ENCODE measurements at regions not wholly inside any gene's neighbourhood (a gene's known extent, or its start where the extent isn't known, plus 50 kb on each side); places are given as distances from the start of the nearest gene placed in this dataset.
"Not testable (repeated sequence)": the region's sequence is repeated elsewhere in the genome, so short reads cannot be mapped to it uniquely, and the experiment has no call there.

DNA sequence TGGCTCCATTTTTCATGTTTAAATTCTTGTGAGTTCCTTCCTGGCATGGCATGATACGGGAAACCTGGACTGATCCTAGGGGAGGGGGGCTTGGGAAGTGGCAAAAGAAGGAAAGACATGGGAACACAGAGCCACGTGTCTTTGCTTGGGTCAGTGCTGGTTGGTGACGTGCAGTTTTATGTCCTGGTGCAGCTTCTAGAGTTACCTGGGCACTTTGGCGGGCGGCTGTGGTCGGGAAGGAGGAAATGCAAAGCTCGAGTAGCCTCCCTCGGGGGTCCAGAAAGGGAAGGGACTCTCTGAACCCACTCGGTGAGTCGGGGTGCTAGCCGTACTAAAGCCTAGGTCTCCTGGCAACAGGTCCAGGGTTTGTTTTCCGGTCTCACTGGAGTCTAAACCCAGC, 94.6 kb downstream of the APOB start:
- H3K27ac ChIP-seq: no peak overlapping the region
- no peak for TF ChIP-seq ZFX (IDR thresholded peaks at IDR 0.05)
- TF ChIP-seq CTCF (conservative IDR thresholded peaks at IDR 0.05): no peak

DNA sequence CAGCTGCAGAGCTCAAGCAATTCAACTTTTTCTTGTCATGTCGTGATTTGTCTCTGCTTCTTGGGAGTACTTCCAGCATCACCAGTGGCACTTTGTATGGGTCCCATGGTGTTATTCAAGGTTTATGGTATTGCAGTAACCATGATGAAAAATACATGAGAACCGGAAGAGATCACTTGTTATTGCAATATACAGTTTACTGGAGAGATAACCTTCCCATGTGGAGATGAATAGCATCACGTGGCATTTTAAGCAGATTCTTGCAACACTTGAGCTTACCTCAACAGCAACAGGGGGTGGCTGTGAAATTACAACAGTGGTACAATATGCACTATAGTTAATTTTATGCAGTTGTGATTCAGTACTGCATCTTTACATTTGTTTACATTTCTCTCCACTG, 97.4 kb downstream of the APOB start:
- H3K27ac ChIP-seq: no peak overlapping the region
- no peak for TF ChIP-seq ZFX (IDR thresholded peaks at IDR 0.05)
- TF ChIP-seq CTCF (conservative IDR thresholded peaks at IDR 0.05): no peak

- H3K27ac ChIP-seq: not testable (repeated sequence)
These were observed 100.2 kb downstream of the APOB start for GRCh38 chr2:20943721-20944120.

DNA sequence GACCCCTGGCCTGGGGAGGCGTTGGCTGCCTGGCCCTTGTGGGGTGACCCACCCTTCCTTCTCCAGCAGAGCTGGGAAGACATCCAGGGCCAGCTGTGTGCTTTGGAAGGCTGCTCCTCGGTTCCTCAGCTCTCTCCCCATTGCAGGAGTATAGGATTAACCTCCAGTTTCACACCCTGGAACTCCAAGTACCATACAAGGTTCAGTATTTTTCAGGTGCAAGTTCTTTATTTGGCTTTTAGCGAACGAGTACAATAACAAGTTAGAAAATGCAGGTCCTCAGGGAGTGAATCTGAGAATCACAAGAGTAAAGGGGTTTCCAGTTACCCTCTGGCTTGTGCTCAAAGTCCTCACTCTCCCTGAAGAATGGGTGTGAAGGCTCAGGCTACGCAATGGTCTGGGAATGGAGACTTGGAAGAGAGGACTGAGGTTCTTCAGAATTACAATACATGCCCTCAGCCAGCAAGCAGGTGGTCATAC, 101.2 kb downstream of the APOB start:
- no peak for TF ChIP-seq CTCF (conservative IDR thresholded peaks at IDR 0.05)
- no peak for TF ChIP-seq ZFX (IDR thresholded peaks at IDR 0.05)
- H3K27ac ChIP-seq: no peak overlapping the region

- TF ChIP-seq ZFX (IDR thresholded peaks at IDR 0.05) (no peak), CTCF (conservative IDR thresholded peaks at IDR 0.05) (no peak)
- no peak overlapping the region for H3K27ac ChIP-seq
These were observed 103.0 kb downstream of the APOB start for GRCh38 chr2:20940856-20941255.

DNA sequence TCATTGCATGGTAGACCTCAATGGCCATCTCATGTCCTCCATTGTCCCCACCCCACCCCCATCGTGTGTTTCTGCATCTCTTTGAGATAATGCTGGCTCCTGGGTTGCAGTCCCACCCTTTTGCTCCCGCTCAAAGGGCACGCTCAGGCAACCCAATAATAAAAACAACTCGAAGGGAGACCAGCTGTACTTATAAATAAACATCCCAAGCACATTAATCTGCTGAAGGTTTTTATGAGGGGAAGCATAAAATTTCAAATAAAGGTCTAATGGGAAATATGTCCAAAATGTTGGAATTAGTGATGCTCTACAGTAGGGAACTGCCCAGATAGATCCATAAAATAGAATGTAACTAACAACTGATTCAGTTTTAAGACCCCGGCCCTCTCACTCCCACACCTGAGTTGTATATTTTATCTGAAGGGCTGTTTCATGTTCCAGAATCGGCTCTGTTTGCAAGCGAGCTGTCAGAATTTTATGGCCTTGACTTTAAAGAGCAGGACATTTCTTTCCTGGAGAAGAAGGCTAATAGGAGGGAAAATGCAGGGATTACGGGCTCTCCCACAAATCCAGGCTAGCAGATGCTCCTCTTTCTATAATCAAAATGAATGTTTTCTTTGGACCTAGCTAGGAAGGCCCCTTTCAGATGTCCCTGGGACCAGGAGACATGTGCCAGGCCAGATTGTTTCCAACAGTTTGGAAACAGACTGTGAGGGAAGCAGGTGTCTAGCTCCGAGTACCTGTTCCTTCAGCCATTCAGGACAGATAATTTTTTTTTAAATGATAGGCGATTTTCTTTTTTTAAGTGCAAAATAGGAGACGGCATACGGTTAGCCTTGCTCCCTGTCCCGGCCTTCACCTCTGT, 103.7 kb downstream of the APOB start:
- H3K27ac ChIP-seq: no peak overlapping the region
- TF ChIP-seq ZFX (IDR thresholded peaks at IDR 0.05) (no peak), CTCF (conservative IDR thresholded peaks at IDR 0.05) (no peak)

DNA sequence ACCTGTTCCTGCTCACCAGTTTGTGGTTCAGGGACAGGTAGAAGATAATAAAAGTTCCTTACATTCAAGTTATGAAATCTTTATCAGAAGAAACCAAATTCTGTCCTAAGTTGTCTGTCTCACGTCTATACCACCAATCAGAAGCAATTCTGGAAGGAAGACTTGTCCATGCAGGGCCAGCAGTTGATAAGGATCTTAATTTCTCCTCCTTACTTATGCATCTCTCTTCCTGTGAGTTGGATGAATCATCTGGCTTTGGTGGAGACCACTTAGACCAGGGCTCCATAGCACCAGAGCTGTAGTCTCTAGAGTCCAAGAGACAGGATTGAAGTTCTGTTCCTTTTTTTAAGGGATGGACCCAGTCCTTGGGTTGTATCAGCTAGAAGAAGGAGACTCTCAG, 106.5 kb downstream of the APOB start:
- no peak overlapping the region for H3K27ac ChIP-seq

More for the DNA sequence above, 106.5 kb downstream of the APOB start:
- TF ChIP-seq CTCF (conservative IDR thresholded peaks at IDR 0.05) (no peak), ZFX (IDR thresholded peaks at IDR 0.05) (no peak)

Data from C4-2B (cell line).